ENCODE measurements at regions not wholly inside any gene's neighbourhood (a gene's known extent, or its start where the extent isn't known, plus 50 kb on each side); places are given as distances from the start of the nearest gene placed in this dataset.

- POLR2A ChIA-PET = no interaction called here
- in situ Hi-C loops (cut with MboI) = no loop called here
These were observed 119.1 kb upstream of the PLCL2 start for GRCh38 chr3:16765661-16766060.

More at GRCh38 chr3:16765661-16766060, 119.1 kb upstream of the PLCL2 start:
- peak; percentile 92 for TF ChIP-seq SPI1 (IDR thresholded peaks at IDR 0.05; ENCODE audit: borderline replicate concordance, insufficient read depth, low read depth, low read length)
- no peak for TF ChIP-seq CREM (IDR thresholded peaks at IDR 0.05; ENCODE audit: low read depth)
- TF ChIP-seq, protein P1, sequence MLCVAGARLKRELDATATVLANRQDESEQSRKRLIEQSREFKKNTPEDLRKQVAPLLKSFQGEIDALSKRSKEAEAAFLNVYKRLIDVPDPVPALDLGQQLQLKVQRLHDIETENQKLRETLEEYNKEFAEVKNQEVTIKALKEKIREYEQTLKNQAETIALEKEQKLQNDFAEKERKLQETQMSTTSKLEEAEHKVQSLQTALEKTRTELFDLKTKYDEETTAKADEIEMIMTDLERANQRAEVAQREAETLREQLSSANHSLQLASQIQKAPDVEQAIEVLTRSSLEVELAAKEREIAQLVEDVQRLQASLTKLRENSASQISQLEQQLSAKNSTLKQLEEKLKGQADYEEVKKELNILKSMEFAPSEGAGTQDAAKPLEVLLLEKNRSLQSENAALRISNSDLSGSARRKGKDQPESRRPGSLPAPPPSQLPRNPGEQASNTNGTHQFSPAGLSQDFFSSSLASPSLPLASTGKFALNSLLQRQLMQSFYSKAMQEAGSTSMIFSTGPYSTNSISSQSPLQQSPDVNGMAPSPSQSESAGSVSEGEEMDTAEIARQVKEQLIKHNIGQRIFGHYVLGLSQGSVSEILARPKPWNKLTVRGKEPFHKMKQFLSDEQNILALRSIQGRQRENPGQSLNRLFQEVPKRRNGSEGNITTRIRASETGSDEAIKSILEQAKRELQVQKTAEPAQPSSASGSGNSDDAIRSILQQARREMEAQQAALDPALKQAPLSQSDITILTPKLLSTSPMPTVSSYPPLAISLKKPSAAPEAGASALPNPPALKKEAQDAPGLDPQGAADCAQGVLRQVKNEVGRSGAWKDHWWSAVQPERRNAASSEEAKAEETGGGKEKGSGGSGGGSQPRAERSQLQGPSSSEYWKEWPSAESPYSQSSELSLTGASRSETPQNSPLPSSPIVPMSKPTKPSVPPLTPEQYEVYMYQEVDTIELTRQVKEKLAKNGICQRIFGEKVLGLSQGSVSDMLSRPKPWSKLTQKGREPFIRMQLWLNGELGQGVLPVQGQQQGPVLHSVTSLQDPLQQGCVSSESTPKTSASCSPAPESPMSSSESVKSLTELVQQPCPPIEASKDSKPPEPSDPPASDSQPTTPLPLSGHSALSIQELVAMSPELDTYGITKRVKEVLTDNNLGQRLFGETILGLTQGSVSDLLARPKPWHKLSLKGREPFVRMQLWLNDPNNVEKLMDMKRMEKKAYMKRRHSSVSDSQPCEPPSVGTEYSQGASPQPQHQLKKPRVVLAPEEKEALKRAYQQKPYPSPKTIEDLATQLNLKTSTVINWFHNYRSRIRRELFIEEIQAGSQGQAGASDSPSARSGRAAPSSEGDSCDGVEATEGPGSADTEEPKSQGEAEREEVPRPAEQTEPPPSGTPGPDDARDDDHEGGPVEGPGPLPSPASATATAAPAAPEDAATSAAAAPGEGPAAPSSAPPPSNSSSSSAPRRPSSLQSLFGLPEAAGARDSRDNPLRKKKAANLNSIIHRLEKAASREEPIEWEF (IDR thresholded peaks at IDR 0.05; ENCODE audit: insufficient replicate concordance, low read depth, low read length) = no peak
- TF ChIP-seq PKNOX1 (IDR thresholded peaks at IDR 0.05) = peak; percentile 79
- no peak for TF ChIP-seq RUNX3 (IDR thresholded peaks at IDR 0.05; ENCODE audit: low read length)
- no peak for TF ChIP-seq REST (IDR thresholded peaks at IDR 0.05; ENCODE audit: low read depth, low read length)
- TF ChIP-seq IRF4 (IDR thresholded peaks at IDR 0.05; ENCODE audit: low read depth, low read length) = no peak
- SMC1A ChIA-PET (ENCODE audit: uncharacterized antibody, unreplicated experiment) = interaction anchor here (1.0 kb wide), 1 partner anchor 168 kb away, joined by 3 read pairs; no protein-coding TSS in a partner anchor
- no TSS peak for BruUV-seq (replicated peaks)
- Histone ChIP-seq H4K20me1 (ENCODE audit: control insufficient read depth, insufficient read depth) (no peaks in the 10 kb centered on the region), H2AFZ (ENCODE audit: control insufficient read depth, low read depth, low read length) (no peak overlapping the region), H3K27ac (ENCODE audit: control insufficient read depth, insufficient read depth) (no peak overlapping the region), H3K9ac (ENCODE audit: control insufficient read depth, insufficient read depth, low read length) (no peak overlapping the region), H3K36me3 (ENCODE audit: control insufficient read depth in 2 of 2, insufficient read depth in 2 of 2, low read length in 1 of 2) (no peaks in the 10 kb centered on the region), H3K9me3 (replicated peaks; ENCODE audit: control insufficient read depth, insufficient read depth, low read length) (no peaks in the 10 kb centered on the region), H3K4me2 (ENCODE audit: control insufficient read depth, insufficient read depth) (no peak overlapping the region), H3K27me3 (replicated peaks in 1 of 2; ENCODE audit: control insufficient read depth in 2 of 2, insufficient read depth in 2 of 2, low read length in 1 of 2) (no peaks in the 10 kb centered on the region; a peak in 1 of 4 replicates), H3K4me3 (no peak overlapping the region), H3K4me1 (ENCODE audit: control insufficient read depth, insufficient read depth, low read length) (no peaks in the 10 kb centered on the region), H3K79me2 (ENCODE audit: control insufficient read depth, insufficient read depth, low read length) (no peaks in the 10 kb centered on the region)
- WGBS (ENCODE audit: insufficient coverage, insufficient replicate concordance, low lambda C conversion rate, missing lambda C conversion rate) = 56% methylated on average over 1 of the region's 1 CpG
- ATAC-seq (peak; percentile 54), DNase-seq (ENCODE audit: low read depth, low spot score) (no peak), FAIRE-seq (no peak)
- CTCF ChIA-PET = interaction anchor here (0.6 kb wide), 1 partner anchor 531 kb away, joined by 3 read pairs; no protein-coding TSS in a partner anchor
- intact Hi-C loops (cut with micrococcal nuclease; ENCODE audit: unreplicated experiment) = no loop called here
- RAD21 ChIA-PET (ENCODE audit: unreplicated experiment) = no interaction called here
